ENCODE measurements at regions not wholly inside any gene's neighbourhood (a gene's known extent, or its start where the extent isn't known, plus 50 kb on each side); places are given as distances from the start of the nearest gene placed in this dataset.

GRCh38 chr2:128500138-128500800 is 181.6 kb upstream of the HS6ST1 start:
- TF ChIP-seq CTCF (conservative IDR thresholded peaks at IDR 0.05; ENCODE audit: low read depth, low read length) (no peak), EZH2 (IDR thresholded peaks at IDR 0.05; ENCODE audit: low read length, unreplicated experiment) (no peak)
